ENCODE measurements at regions not wholly inside any gene's neighbourhood (a gene's known extent, or its start where the extent isn't known, plus 50 kb on each side); places are given as distances from the start of the nearest gene placed in this dataset.

DNA sequence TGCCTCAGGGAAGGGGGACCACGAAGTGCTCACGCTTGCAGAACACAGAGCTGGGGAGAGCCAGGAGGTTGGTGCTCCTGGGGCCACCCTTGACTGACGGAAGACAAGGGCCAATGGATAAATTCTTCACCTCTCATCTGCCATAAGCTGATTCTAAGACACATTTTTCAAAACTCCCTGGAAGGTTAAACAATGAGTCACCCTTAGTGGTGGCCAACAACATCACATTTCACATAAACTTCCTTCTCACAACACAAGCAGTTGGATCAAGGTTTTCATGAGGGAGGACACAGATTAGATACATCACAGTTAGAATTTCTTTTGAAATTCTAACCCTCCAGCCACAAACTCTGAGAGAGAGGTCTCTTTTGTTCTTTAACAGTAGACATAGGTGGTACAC is 713.6 kb upstream of the POU3F3 start:
- no peaks in the 10 kb centered on the region for H3K79me2 ChIP-seq (ENCODE audit: control insufficient read depth in 1 of 2, insufficient read depth in 2 of 2, low read length in 2 of 2)
- CTCF ChIA-PET (ENCODE audit: partially characterized antibody): no interaction called here

More for the DNA sequence above, 713.6 kb upstream of the POU3F3 start:
- Histone ChIP-seq H2BK15ac (ENCODE audit: low read length) (no peak overlapping the region), H2AFZ (ENCODE audit: low read length) (no peak overlapping the region), H2AK5ac (ENCODE audit: low read depth, low read length) (no peak overlapping the region), H3K18ac (ENCODE audit: extremely low read depth, low read length) (no peak overlapping the region), H2BK5ac (ENCODE audit: low read depth, low read length) (no peak overlapping the region; the same call in 1 of the 2 replicates), H4K8ac (ENCODE audit: extremely low read depth, insufficient read depth, low read length) (no peak overlapping the region), H3K14ac (ENCODE audit: insufficient read length) (no peak overlapping the region), H4K5ac (ENCODE audit: insufficient read length, low read depth, low read length) (no peak overlapping the region), H3K4me3 (ENCODE audit: extremely low read depth in 1 of 4, insufficient read depth in 2 of 4, low read depth in 3 of 4, low read length in 4 of 4) (no peak overlapping the region), H3K9me3 (ENCODE audit: insufficient read depth in 2 of 2, low read depth in 1 of 2, low read length in 1 of 2) (no peaks in the 10 kb centered on the region), H2BK12ac (ENCODE audit: low read depth, low read length) (no peak overlapping the region), H3K56ac (replicated peaks; ENCODE audit: insufficient read length, low read depth, low read length) (no peak overlapping the region), H3K79me1 (ENCODE audit: low read depth, low read length) (no peaks in the 10 kb centered on the region), H3K23me2 (ENCODE audit: low read depth, low read length) (peaks cover 3% of the 10 kb centered on the region; the same call in 1 of the 2 replicates), H3K4me2 (ENCODE audit: insufficient read depth in 1 of 2, low read depth in 2 of 2, low read length in 2 of 2) (no peak overlapping the region), H3K4me1 (replicated peaks in 1 of 4; ENCODE audit: control insufficient read depth in 3 of 4, insufficient read depth in 4 of 4, low read length in 3 of 4) (no peaks in the 10 kb centered on the region), H4K91ac (replicated peaks; ENCODE audit: insufficient read length, low read length) (no peak overlapping the region), H2BK20ac (ENCODE audit: low read length) (no peak overlapping the region), H4K20me1 (replicated peaks in 1 of 2; ENCODE audit: control insufficient read depth in 1 of 2, insufficient read depth in 2 of 2, low read length in 2 of 2) (no peaks in the 10 kb centered on the region), H2BK120ac (replicated peaks; ENCODE audit: low read depth, low read length) (no peak overlapping the region), H3K27ac (ENCODE audit: low read depth, low read length) (no peak overlapping the region), H3K27me3 (replicated peaks in 1 of 4; ENCODE audit: control insufficient read depth in 3 of 4, extremely low read depth in 1 of 4, insufficient read depth in 3 of 4, low read length in 3 of 4) (no peaks in the 10 kb centered on the region), H3K4ac (replicated peaks; ENCODE audit: insufficient read length, low read depth, low read length) (no peak overlapping the region), H3K9ac (replicated peaks in 1 of 4; ENCODE audit: extremely low read depth in 1 of 4, low read depth in 3 of 4, low read length in 3 of 4) (no peak overlapping the region), H3K23ac (ENCODE audit: insufficient read length) (no peak overlapping the region), H3K36me3 (ENCODE audit: control insufficient read depth in 2 of 4, insufficient read depth in 4 of 4, low read length in 3 of 4) (no peaks in the 10 kb centered on the region)
- FAIRE-seq: no peak
- no peak for DNase-seq (ENCODE audit: low read depth in 1 of 2, low spot score in 2 of 2)
- TF ChIP-seq NANOG (IDR thresholded peaks at IDR 0.05; ENCODE audit: insufficient read depth, low read depth, low read length, poor library complexity, severe bottlenecking) (no peak), SIX5 (IDR thresholded peaks at IDR 0.05; ENCODE audit: low read depth, low read length) (no peak), BCL11A (IDR thresholded peaks at IDR 0.05; ENCODE audit: low read depth in 2 of 2, low read length in 2 of 2) (no peak), SRF (IDR thresholded peaks at IDR 0.05; ENCODE audit: low read depth, low read length) (no peak)
- TF ChIP-seq, protein P1, sequence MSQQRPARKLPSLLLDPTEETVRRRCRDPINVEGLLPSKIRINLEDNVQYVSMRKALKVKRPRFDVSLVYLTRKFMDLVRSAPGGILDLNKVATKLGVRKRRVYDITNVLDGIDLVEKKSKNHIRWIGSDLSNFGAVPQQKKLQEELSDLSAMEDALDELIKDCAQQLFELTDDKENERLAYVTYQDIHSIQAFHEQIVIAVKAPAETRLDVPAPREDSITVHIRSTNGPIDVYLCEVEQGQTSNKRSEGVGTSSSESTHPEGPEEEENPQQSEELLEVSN (IDR thresholded peaks at IDR 0.05): no peak
- 85% methylated on average over 3 of the region's 3 CpGs; no CpG with 5 or more reads in 1 of the 2 experiments for WGBS, 2 experiments (ENCODE audit: extremely low coverage in 1 of 2, insufficient coverage in 1 of 2, insufficient read length in 1 of 2, insufficient replicate concordance in 2 of 2, low coverage in 1 of 2, low lambda C conversion rate in 2 of 2, missing lambda C conversion rate in 1 of 2)
- POLR2A ChIA-PET (ENCODE audit: partially characterized antibody): no interaction called here

Measured in H1 (cell line).